ENCODE measurements at regions not wholly inside any gene's neighbourhood (a gene's known extent, or its start where the extent isn't known, plus 50 kb on each side); places are given as distances from the start of the nearest gene placed in this dataset.

DNA sequence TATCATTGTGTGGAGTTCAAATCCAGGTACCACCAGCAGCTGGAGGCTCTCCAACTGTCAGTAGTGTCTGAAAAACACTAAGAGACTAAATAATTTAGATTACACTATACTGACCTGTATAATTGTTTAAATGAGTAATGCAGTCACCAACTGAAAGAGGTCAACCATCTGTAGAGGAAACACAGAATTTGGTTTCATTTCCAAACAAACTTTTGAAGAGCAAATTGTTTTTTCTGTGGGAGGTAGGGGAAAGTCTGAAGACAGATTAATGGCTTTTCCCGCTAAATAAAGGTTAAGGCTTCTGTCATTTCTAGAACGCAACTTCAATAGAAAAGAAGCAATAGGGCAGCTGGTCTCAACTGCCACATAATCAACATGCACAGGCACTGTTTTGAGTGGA is 462.6 kb downstream of the PRKD1 start:
- Histone ChIP-seq H3K4me3 (ENCODE audit: extremely low read depth, insufficient read depth, low read length, poor library complexity, severe bottlenecking) (no peak overlapping the region), H3K27ac (ENCODE audit: low read depth, low read length, severe bottlenecking) (no peak overlapping the region), H3K4me1 (ENCODE audit: control insufficient read depth, insufficient read depth, low read length, poor library complexity, severe bottlenecking) (no peaks in the 10 kb centered on the region), H3K36me3 (ENCODE audit: control insufficient read depth, insufficient read depth, low read length) (no peaks in the 10 kb centered on the region), H3K9me3 (ENCODE audit: control insufficient read depth, low read length) (no peaks in the 10 kb centered on the region)
- no CpG with 5 or more reads among the region's 2 CpGs for WGBS, 2 experiments (ENCODE audit: insufficient coverage in 2 of 2)

DNA sequence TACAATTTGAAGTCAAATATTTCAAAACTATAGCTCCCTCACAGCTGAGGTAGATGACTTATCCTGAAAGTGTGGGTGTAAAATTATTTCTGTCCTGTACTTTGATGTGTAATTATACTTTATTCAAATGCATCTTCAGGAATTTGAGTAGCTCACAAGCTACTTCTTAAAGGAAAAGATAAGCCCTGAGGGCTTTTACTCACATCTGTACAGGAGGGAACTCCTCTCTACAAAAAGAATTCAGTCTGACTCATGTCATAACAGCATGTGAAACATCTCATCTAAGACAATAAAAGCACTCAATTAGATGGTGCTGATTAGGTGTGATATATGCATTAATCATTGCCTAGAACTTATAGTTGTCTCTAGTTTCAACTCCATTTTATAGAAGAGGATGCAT is 452.0 kb downstream of the PRKD1 start:
- no peak overlapping the region for H3K27ac ChIP-seq (ENCODE audit: low read depth, low read length, severe bottlenecking)

DNA sequence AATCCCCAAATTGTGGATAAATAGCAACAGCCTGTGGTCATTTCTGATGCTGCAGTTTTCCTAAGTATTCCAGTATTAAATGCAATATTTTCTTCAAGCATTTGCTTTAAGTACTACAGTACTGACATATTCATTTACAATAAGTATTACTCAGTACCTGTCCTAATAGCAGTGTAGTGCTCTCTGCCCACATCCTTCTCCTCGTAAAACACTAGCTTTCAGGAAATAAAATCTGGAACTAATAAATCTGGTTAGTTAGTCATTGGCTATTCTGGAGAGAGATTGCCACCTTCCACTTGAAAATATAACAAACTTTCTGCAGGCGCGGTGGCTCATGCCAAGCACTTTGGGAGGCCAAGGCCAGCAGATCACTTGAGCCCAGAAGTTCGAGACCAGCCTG is 441.5 kb downstream of the PRKD1 start:
- no peaks in the 10 kb centered on the region for H3K4me1 ChIP-seq (ENCODE audit: control insufficient read depth, insufficient read depth, low read length, poor library complexity, severe bottlenecking)
- H3K36me3 ChIP-seq (ENCODE audit: control insufficient read depth, insufficient read depth, low read length): no peaks in the 10 kb centered on the region
- H3K4me3 ChIP-seq (ENCODE audit: extremely low read depth, insufficient read depth, low read length, poor library complexity, severe bottlenecking): no peak overlapping the region
- WGBS, 2 experiments (ENCODE audit: insufficient coverage in 2 of 2): 60 to 66% methylated on average over 2 to 3 of the region's 4 CpGs
- no peak overlapping the region for H3K27ac ChIP-seq (ENCODE audit: low read depth, low read length, severe bottlenecking)
- no peaks in the 10 kb centered on the region for H3K9me3 ChIP-seq (ENCODE audit: control insufficient read depth, low read length)

More for the DNA sequence above, 452.0 kb downstream of the PRKD1 start:
- Histone ChIP-seq H3K4me3 (ENCODE audit: extremely low read depth, insufficient read depth, low read length, poor library complexity, severe bottlenecking) (no peak overlapping the region), H3K9me3 (ENCODE audit: control insufficient read depth, low read length) (no peaks in the 10 kb centered on the region), H3K36me3 (ENCODE audit: control insufficient read depth, insufficient read depth, low read length) (no peaks in the 10 kb centered on the region), H3K4me1 (ENCODE audit: control insufficient read depth, insufficient read depth, low read length, poor library complexity, severe bottlenecking) (no peaks in the 10 kb centered on the region)

DNA sequence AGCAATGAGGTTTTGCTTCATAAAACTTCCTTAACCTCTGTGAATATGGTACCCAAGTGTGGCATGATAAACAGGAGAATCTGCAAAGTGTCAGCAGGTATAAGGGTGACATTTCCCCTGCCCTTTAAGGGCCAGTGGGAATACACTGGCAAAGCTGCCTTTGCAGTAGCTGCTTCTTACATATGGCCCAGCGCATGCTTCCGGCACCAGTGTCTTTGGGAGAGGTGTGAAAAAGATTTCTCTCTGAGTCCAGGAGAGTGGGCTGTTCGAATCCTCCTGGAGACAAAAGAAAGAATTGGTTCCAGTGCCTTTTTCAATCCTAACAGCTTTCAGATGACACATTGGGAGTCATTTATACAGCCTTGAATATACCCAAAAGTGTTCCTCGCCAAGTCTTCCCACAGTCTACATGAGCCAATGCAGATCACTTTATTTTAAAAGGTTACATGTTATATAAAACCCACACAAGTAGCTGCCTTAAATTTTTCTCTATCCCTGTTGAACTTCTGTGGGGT is 437.7 kb downstream of the PRKD1 start:
- Histone ChIP-seq H3K4me3 (ENCODE audit: extremely low read depth, insufficient read depth, low read length, poor library complexity, severe bottlenecking) (no peak overlapping the region), H3K36me3 (ENCODE audit: control insufficient read depth, insufficient read depth, low read length) (no peaks in the 10 kb centered on the region), H3K9me3 (ENCODE audit: control insufficient read depth, low read length) (no peaks in the 10 kb centered on the region), H3K4me1 (ENCODE audit: control insufficient read depth, insufficient read depth, low read length, poor library complexity, severe bottlenecking) (no peaks in the 10 kb centered on the region), H3K27ac (ENCODE audit: low read depth, low read length, severe bottlenecking) (no peak overlapping the region)
- WGBS, 2 experiments (ENCODE audit: insufficient coverage in 2 of 2): 86 to 89% methylated on average over 3 of the region's 4 CpGs

DNA sequence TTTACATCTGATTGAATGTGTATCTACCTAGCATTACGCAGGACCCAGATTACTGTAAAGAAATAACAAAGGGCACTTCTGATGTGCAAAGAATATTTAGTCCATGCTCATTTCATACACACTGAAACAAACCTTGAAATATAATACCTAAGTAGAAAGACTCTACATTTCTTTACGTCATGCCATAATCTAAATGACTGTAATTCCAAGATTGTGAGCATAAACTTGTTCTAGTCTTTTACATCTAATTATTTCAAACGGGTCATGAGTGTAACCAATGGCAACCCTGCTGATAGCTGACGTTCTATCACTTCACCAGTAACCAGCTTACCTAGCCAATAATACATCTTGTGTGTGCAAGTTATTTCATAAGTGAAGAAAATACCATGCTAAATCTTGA is 433.8 kb downstream of the PRKD1 start:
- Histone ChIP-seq H3K4me1 (ENCODE audit: control insufficient read depth, insufficient read depth, low read length, poor library complexity, severe bottlenecking) (no peaks in the 10 kb centered on the region), H3K4me3 (ENCODE audit: extremely low read depth, insufficient read depth, low read length, poor library complexity, severe bottlenecking) (no peak overlapping the region), H3K9me3 (ENCODE audit: control insufficient read depth, low read length) (no peaks in the 10 kb centered on the region), H3K36me3 (ENCODE audit: control insufficient read depth, insufficient read depth, low read length) (no peaks in the 10 kb centered on the region), H3K27ac (ENCODE audit: low read depth, low read length, severe bottlenecking) (no peak overlapping the region)
- 40% methylated on average over 1 of the region's 4 CpGs; no CpG with 5 or more reads in 1 of the 2 experiments for WGBS, 2 experiments (ENCODE audit: insufficient coverage in 2 of 2)

DNA sequence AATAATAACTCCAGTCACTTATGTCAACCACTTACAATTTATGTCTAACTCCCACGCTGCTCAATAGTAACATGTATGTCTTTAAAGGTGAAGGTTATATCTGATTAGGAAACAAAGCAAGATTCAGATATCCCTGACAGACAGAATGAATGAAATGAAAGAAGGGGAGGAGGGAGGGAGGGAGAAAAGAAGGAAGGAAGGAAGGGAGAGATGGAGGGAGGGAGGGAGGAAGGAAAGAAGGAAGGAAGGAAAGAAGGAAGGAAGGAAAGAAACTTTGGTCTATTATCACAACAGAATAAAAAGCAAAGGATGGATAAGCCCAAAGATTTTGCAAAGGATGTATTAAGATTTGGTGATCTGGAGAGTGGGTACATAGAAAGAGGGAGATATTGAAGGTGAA is 433.3 kb downstream of the PRKD1 start:
- WGBS, 2 experiments (ENCODE audit: insufficient coverage in 2 of 2): no CpG with 5 or more reads among the region's 1 CpG
- Histone ChIP-seq H3K27ac (ENCODE audit: low read depth, low read length, severe bottlenecking) (no peak overlapping the region), H3K4me1 (ENCODE audit: control insufficient read depth, insufficient read depth, low read length, poor library complexity, severe bottlenecking) (no peaks in the 10 kb centered on the region), H3K36me3 (ENCODE audit: control insufficient read depth, insufficient read depth, low read length) (no peaks in the 10 kb centered on the region), H3K4me3 (ENCODE audit: extremely low read depth, insufficient read depth, low read length, poor library complexity, severe bottlenecking) (no peak overlapping the region), H3K9me3 (ENCODE audit: control insufficient read depth, low read length) (no peaks in the 10 kb centered on the region)

DNA sequence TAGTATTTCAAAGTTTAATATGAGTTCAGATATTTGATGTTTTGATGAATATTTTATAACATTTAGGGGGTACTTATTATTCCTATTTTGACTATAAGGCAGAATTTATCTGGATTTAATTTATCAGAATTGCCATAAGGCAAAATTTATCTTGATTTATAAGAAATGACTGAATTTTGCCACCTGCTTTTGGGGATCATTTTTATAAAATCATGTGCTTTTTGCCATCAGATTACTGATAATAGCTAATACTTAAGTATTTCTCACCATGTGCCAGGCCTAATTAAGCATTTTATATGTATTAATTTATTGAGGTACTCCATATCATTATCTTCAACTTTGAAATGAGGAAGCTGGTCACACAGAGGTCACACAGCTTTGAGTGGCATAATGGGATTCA is 423.7 kb downstream of the PRKD1 start:
- Histone ChIP-seq H3K27ac (ENCODE audit: low read depth, low read length, severe bottlenecking) (no peak overlapping the region), H3K9me3 (ENCODE audit: control insufficient read depth, low read length) (no peaks in the 10 kb centered on the region), H3K4me3 (ENCODE audit: extremely low read depth, insufficient read depth, low read length, poor library complexity, severe bottlenecking) (no peak overlapping the region), H3K36me3 (ENCODE audit: control insufficient read depth, insufficient read depth, low read length) (no peaks in the 10 kb centered on the region), H3K4me1 (ENCODE audit: control insufficient read depth, insufficient read depth, low read length, poor library complexity, severe bottlenecking) (no peaks in the 10 kb centered on the region)

DNA sequence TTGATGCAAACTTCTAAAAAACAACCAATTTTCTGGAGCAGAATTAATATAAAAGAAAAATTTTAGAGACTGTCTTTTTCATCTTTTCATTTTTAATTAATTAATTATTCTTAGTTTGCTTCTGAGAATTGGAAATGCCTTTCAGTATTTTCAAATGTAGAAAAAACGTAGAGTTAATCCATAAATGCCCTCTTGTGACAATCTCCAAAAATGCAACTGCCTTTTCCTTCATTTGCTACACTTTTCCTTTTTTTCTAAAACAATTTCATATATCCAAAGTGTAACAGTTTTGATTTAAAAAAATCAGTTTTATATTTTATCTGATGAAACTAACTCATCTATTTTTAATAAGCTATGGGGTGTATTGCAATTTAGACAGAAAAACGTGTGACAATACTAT is 409.3 kb downstream of the PRKD1 start:
- H3K27ac ChIP-seq (ENCODE audit: low read depth, low read length, severe bottlenecking): no peak overlapping the region
- no peaks in the 10 kb centered on the region for H3K36me3 ChIP-seq (ENCODE audit: control insufficient read depth, insufficient read depth, low read length)
- WGBS, 2 experiments (ENCODE audit: insufficient coverage in 2 of 2): no CpG with 5 or more reads among the region's 2 CpGs
- H3K4me3 ChIP-seq (ENCODE audit: extremely low read depth, insufficient read depth, low read length, poor library complexity, severe bottlenecking): no peak overlapping the region
- H3K4me1 ChIP-seq (ENCODE audit: control insufficient read depth, insufficient read depth, low read length, poor library complexity, severe bottlenecking): no peaks in the 10 kb centered on the region
- no peaks in the 10 kb centered on the region for H3K9me3 ChIP-seq (ENCODE audit: control insufficient read depth, low read length)

DNA sequence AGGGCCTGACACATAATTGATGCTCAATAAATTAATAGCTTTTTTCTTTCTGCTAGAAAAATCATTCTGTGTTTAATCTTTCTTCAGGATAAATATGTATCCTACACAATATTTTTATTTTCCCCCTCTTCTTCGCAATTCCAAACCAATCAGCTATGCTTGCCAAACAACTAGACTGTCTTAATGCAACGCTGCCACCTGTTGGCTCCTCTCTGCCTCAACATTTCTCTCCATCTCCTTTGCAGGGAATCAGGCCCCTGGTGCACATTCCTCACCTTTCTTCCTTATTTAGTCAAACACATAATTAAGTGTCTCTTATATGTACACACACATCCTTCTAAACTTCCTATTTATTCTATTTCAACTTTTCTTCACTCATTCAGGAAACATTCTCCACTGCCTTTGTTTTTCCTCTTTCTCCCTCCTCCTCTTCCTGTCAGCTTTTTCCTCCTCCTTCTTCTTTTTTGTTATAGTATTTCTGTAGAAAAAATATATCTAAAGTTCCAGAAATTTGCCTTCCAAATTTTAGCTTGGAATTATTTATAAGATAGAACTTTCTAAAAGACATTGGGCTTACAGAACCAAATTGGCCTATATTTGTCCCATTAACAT is 406.0 kb downstream of the PRKD1 start:
- no peak overlapping the region for H3K27ac ChIP-seq (ENCODE audit: low read depth, low read length, severe bottlenecking)
- WGBS, 2 experiments (ENCODE audit: insufficient coverage in 2 of 2): 40 to 43% methylated on average over 2 of the region's 2 CpGs
- no peak overlapping the region for H3K4me3 ChIP-seq (ENCODE audit: extremely low read depth, insufficient read depth, low read length, poor library complexity, severe bottlenecking)
- no peaks in the 10 kb centered on the region for H3K4me1 ChIP-seq (ENCODE audit: control insufficient read depth, insufficient read depth, low read length, poor library complexity, severe bottlenecking)
- no peaks in the 10 kb centered on the region for H3K36me3 ChIP-seq (ENCODE audit: control insufficient read depth, insufficient read depth, low read length)
- no peaks in the 10 kb centered on the region for H3K9me3 ChIP-seq (ENCODE audit: control insufficient read depth, low read length)

Data from mesodermal cell (in vitro differentiated cells).